Lung (tissue), 11 donors: ENCODE measurements at regions not wholly inside any gene's neighbourhood (a gene's known extent, or its start where the extent isn't known, plus 50 kb on each side); places are given as distances from the start of the nearest gene placed in this dataset.

Experiments
- ATAC-seq: fragments of 200-7000 bp; cut with Tn5 transposase; one replicate; pipeline ENCODE4 v1.9.1; 2020; ENCODE audit warnings: moderate number of reproducible peaks; ENCODE audit not compliant: insufficient read depth, low FRiP score
- DNase-seq, 3 donors: peaks; one replicate each; pipeline ENCODE4 v3.0.0-alpha.2; 2013 to 2017
- H3K27ac ChIP-seq, 2 donors: one replicate each; pipeline ENCODE4 v1.5.1; 2013; ENCODE audit warnings: mild to moderate bottlenecking in 2 of 2, moderate library complexity in 2 of 2, control low read depth in 1 of 2, inconsistent platforms in 1 of 2, low read depth in 1 of 2, low read length in 1 of 2
- H3K27me3 ChIP-seq, 3 donors: one replicate each; pipeline ENCODE4 v1.5.1; 2013; ENCODE audit warnings: low read length in 2 of 3; ENCODE audit not compliant: control insufficient read depth in 3 of 3, insufficient read depth in 3 of 3
- H3K36me3 ChIP-seq, 4 donors: one replicate each; pipeline ENCODE4 v1.5.1; 2013; ENCODE audit warnings: low read length in 4 of 4, mild to moderate bottlenecking in 1 of 4, moderate library complexity in 1 of 4; ENCODE audit not compliant: control insufficient read depth in 4 of 4, insufficient read depth in 4 of 4
- H3K4me1 ChIP-seq, 5 donors: one replicate each; pipeline ENCODE4 v1.5.1; 2013; ENCODE audit warnings: low read length in 5 of 5, mild to moderate bottlenecking in 2 of 5, moderate library complexity in 1 of 5; ENCODE audit not compliant: control insufficient read depth in 5 of 5, insufficient read depth in 5 of 5
- H3K4me3 ChIP-seq: one replicate; pipeline ENCODE4 v1.5.1; 2013; ENCODE audit warnings: mild to moderate bottlenecking, control low read depth, moderate library complexity
- H3K9ac ChIP-seq, 2 donors: one replicate each; pipeline ENCODE4 v1.5.1; 2013; ENCODE audit warnings: low read length in 2 of 2, control low read depth in 1 of 2; ENCODE audit not compliant: insufficient read depth in 1 of 2
- H3K9me3 ChIP-seq, 4 donors: one replicate each; pipeline ENCODE4 v1.5.1; 2013; ENCODE audit warnings: low read length in 3 of 4, mild to moderate bottlenecking in 1 of 4, moderate library complexity in 1 of 4; ENCODE audit not compliant: control insufficient read depth in 4 of 4, insufficient read depth in 3 of 4
- WGBS, 2 donors: extraction: QIAGEN DNeasy Blood & Tissue Kit; methylation state at CpG; one replicate each; pipeline ENCODE4 v1.1.7; 2013; 5-methylcytosine and 5-hydroxymethylcytosine counted together
- TF ChIP-seq, protein P1 (sequence below): IDR thresholded peaks from 2 replicates; pipeline ENCODE4 v1.5.1; 2012; ENCODE audit warnings: mild to moderate bottlenecking; ENCODE audit errors: control extremely low read depth, extremely low read depth
- donor health status: control.
- donor health status: control.
- donor health status: Bipolar disorder and iron deficiency.
- donor health status: healthy.
- donor health status: DM: yes; HTN: yes; CAD: no.

DNA sequence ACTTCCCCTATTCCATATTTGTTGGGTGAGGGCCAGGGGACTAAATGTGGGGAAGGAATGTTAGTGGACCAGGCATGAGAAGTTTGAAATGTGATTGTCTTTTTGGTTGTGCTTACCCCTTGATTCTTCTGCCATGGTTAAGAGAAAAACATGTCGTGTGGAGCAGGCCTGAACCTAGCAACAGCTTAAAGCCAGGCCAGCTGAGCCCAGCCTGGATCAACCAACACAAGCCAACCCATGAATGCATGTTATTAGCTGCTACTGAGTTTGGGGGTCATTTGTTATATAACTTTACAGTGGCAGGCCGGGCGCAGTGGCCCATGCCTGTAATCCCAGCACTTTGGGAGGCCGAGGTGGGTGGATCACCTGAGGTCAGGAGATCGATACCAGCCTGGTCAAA is 52.4 kb upstream of the TRIO start:
- ATAC-seq (no peak), DNase-seq (no peak)
- Histone ChIP-seq H3K36me3 (no peaks in the 10 kb centered on the region), H3K27me3 (peaks cover 0 to 3% (median 0%) of the 10 kb centered on the region in 3 donors), H3K4me3 (no peak overlapping the region), H3K4me1 (no peaks in the 10 kb centered on the region), H3K9me3 (peaks cover 0 to 3% (median 0%) of the 10 kb centered on the region in 4 donors), H3K27ac (no peak overlapping the region), H3K9ac (no peak overlapping the region)
- 95 to 99% methylated on average over 5 of the region's 5 CpGs for WGBS, 2 donors
- TF ChIP-seq, protein P1, sequence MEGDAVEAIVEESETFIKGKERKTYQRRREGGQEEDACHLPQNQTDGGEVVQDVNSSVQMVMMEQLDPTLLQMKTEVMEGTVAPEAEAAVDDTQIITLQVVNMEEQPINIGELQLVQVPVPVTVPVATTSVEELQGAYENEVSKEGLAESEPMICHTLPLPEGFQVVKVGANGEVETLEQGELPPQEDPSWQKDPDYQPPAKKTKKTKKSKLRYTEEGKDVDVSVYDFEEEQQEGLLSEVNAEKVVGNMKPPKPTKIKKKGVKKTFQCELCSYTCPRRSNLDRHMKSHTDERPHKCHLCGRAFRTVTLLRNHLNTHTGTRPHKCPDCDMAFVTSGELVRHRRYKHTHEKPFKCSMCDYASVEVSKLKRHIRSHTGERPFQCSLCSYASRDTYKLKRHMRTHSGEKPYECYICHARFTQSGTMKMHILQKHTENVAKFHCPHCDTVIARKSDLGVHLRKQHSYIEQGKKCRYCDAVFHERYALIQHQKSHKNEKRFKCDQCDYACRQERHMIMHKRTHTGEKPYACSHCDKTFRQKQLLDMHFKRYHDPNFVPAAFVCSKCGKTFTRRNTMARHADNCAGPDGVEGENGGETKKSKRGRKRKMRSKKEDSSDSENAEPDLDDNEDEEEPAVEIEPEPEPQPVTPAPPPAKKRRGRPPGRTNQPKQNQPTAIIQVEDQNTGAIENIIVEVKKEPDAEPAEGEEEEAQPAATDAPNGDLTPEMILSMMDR = no peak

DNA sequence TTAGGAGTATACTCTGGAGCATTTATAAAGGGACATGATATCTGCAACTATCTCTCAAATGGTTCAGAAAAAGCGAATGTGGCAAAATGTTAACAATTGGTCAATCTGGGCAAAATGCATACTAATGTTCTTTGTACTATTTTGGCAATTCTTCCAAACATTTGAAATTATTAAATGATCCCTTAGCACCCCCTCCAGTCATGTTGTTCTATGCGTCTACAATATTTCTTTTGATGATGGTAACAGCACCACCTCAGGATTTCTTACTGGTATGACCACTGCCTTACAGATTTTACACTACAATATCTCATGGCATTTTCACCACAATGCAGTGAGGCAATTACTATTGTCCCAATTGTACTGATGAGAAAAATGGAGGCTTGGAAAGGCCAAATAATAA is 52.9 kb upstream of the TRIO start:
- no peaks in the 10 kb centered on the region for H3K4me1 ChIP-seq
- DNase-seq (no peak), ATAC-seq (no peak)
- no peaks in the 10 kb centered on the region for H3K36me3 ChIP-seq
- TF ChIP-seq, protein P1 = no peak
- WGBS, 2 donors = 91 to 92% methylated on average over 2 of the region's 2 CpGs
- peaks cover 0 to 3% (median 0%) of the 10 kb centered on the region in 4 donors for H3K9me3 ChIP-seq
- H3K9ac ChIP-seq = no peak overlapping the region
- H3K4me3 ChIP-seq = no peak overlapping the region
- H3K27me3 ChIP-seq = peaks cover 0 to 3% (median 0%) of the 10 kb centered on the region in 3 donors
- H3K27ac ChIP-seq = no peak overlapping the region

DNA sequence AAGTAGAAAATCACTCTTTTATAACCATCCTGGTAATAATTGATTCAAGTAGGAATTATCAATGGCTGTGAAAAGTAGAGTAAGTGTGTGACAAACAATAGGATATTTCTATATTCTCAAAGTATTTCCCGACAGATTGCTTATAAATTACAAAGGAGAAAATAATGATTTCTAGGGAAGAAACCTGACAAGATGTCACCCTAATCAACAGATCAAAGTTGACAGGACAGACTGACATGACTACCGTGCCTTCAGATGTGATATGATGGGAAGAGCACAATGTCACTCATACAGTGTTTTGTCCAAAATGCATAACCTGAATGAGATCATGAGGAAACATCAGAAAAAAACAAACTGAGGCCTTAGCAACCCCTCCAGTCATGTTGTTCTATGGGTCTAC is 53.9 kb upstream of the TRIO start:
- Histone ChIP-seq H3K27me3 (no peaks in the 10 kb centered on the region), H3K36me3 (no peaks in the 10 kb centered on the region), H3K4me3 (no peak overlapping the region), H3K9ac (no peak overlapping the region), H3K27ac (no peak overlapping the region), H3K9me3 (peaks cover 0 to 3% (median 0%) of the 10 kb centered on the region in 4 donors), H3K4me1 (no peaks in the 10 kb centered on the region)
- DNase-seq (no peak), ATAC-seq (no peak)
- 92 to 97% methylated on average over 2 of the region's 2 CpGs for WGBS, 2 donors
- TF ChIP-seq, protein P1 = no peak

DNA sequence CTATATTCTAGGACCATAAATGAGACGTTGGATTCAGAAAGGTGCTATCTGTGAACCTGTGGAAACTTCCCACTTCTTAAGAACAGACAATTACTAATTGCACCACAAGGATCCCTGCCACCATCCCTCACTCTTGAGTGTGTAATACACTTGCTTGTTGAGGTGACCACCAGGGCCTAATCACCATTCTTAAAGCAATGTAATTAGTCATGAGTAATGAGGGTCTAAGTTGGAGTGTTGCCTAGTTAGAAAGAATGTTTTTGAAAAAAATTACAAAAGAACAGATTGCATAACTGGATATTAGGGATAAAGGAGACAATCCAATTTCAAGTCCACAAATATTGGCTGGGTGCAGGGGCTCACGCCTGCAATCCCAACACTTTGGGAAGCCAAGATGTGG is 56.9 kb upstream of the TRIO start:
- 68 to 83% methylated on average over 2 of the region's 2 CpGs for WGBS, 2 donors
- Histone ChIP-seq H3K27ac (no peak overlapping the region), H3K4me3 (no peak overlapping the region), H3K36me3 (no peaks in the 10 kb centered on the region), H3K9ac (no peak overlapping the region), H3K4me1 (no peaks in the 10 kb centered on the region), H3K9me3 (peaks cover 0 to 3% (median 0%) of the 10 kb centered on the region in 4 donors), H3K27me3 (no peaks in the 10 kb centered on the region)
- no peak for ATAC-seq
- TF ChIP-seq, protein P1 = no peak
- no peak for DNase-seq
